Progenitor cell of endocrine pancreas (in vitro differentiated cells): ENCODE measurements at regions not wholly inside any gene's neighbourhood (a gene's known extent, or its start where the extent isn't known, plus 50 kb on each side); places are given as distances from the start of the nearest gene placed in this dataset.

Experiments used
- DNase-seq: peaks from one replicate; pipeline ENCODE4 v3.0.0; 2021; ENCODE audit warnings: low spot score; ENCODE audit not compliant: unreplicated experiment
- H3K27ac Mint-ChIP-seq: 2 replicates; pipeline ENCODE4 v1.8.0; 2021; ENCODE audit warnings: mild to moderate bottlenecking, moderate library complexity, mixed read lengths
- H3K27me3 Mint-ChIP-seq: 2 replicates; pipeline ENCODE4 v1.8.0; 2021; ENCODE audit warnings: mixed read lengths
- H3K36me3 Mint-ChIP-seq: 2 replicates; pipeline ENCODE4 v1.8.0; 2022; ENCODE audit warnings: mixed read lengths; ENCODE audit not compliant: insufficient read depth
- H3K4me1 Mint-ChIP-seq: 2 replicates; pipeline ENCODE4 v1.8.0; 2021; ENCODE audit warnings: low read depth, mixed read lengths
- H3K4me3 Mint-ChIP-seq: 2 replicates; pipeline ENCODE4 v1.8.0; 2021; ENCODE audit warnings: low read depth, mild to moderate bottlenecking, moderate library complexity, mixed read lengths
- H3K9me3 Mint-ChIP-seq: 2 replicates; pipeline ENCODE4 v1.8.0; 2021; ENCODE audit warnings: low read depth, mixed read lengths
- CTCF ChIP-seq: fragments of 200-600 bp; sonication (generic); IDR thresholded peaks from one replicate; pipeline ENCODE4 v1.5.0; 2021; ENCODE audit warnings: antibody characterized with exemption, mild to moderate bottlenecking; ENCODE audit not compliant: unreplicated experiment

- no peaks in the 10 kb centered on the region for H3K36me3 Mint-ChIP-seq
- H3K9me3 Mint-ChIP-seq: no peaks in the 10 kb centered on the region
- no peak for DNase-seq
- peaks cover 17% of the 10 kb centered on the region for H3K27me3 Mint-ChIP-seq
- H3K4me3 Mint-ChIP-seq: no peak overlapping the region
- no peak for TF ChIP-seq CTCF
- no peaks in the 10 kb centered on the region for H3K4me1 Mint-ChIP-seq
- H3K27ac Mint-ChIP-seq: no peak overlapping the region
These were observed 751.5 kb downstream of the DCDC2C start for GRCh38 chr2:4454907-4455306.

GRCh38 chr2:4455486-4456155 lies 752.2 kb downstream of the DCDC2C start:
- no peaks in the 10 kb centered on the region for H3K4me1 Mint-ChIP-seq

GRCh38 chr2:4464634-4465266 lies 761.4 kb downstream of the DCDC2C start:
- H3K36me3 Mint-ChIP-seq: no peaks in the 10 kb centered on the region
- H3K4me1 Mint-ChIP-seq: peaks cover 1% of the 10 kb centered on the region
- H3K27ac Mint-ChIP-seq: no peak overlapping the region
- H3K9me3 Mint-ChIP-seq: no peaks in the 10 kb centered on the region
- no peak for DNase-seq
- H3K4me3 Mint-ChIP-seq: no peak overlapping the region
- TF ChIP-seq CTCF: no peak
- peaks cover 4% of the 10 kb centered on the region for H3K27me3 Mint-ChIP-seq

More at GRCh38 chr2:4455486-4456155, 752.2 kb downstream of the DCDC2C start:
- Mint-ChIP-seq H3K27me3 (peaks cover 17% of the 10 kb centered on the region), H3K27ac (no peak overlapping the region), H3K9me3 (no peaks in the 10 kb centered on the region), H3K4me3 (no peak overlapping the region), H3K36me3 (no peaks in the 10 kb centered on the region)
- DNase-seq: no peak
- TF ChIP-seq CTCF: no peak

- H3K4me1 Mint-ChIP-seq: peaks cover 1% of the 10 kb centered on the region
- TF ChIP-seq CTCF: no peak
- no peak overlapping the region for H3K4me3 Mint-ChIP-seq
- no peak for DNase-seq
- H3K27me3 Mint-ChIP-seq: peaks cover 5% of the 10 kb centered on the region
- no peaks in the 10 kb centered on the region for H3K36me3 Mint-ChIP-seq
- no peaks in the 10 kb centered on the region for H3K9me3 Mint-ChIP-seq
- no peak overlapping the region for H3K27ac Mint-ChIP-seq
These were observed 762.3 kb downstream of the DCDC2C start for GRCh38 chr2:4465671-4466070.

GRCh38 chr2:4475618-4476017 lies 772.2 kb downstream of the DCDC2C start:
- H3K9me3 Mint-ChIP-seq: no peaks in the 10 kb centered on the region
- H3K36me3 Mint-ChIP-seq: no peaks in the 10 kb centered on the region
- H3K4me3 Mint-ChIP-seq: no peak overlapping the region
- TF ChIP-seq CTCF: no peak
- no peaks in the 10 kb centered on the region for H3K4me1 Mint-ChIP-seq
- H3K27me3 Mint-ChIP-seq: no peaks in the 10 kb centered on the region
- no peak for DNase-seq
- no peak overlapping the region for H3K27ac Mint-ChIP-seq
